BLaER1 (cell line): ENCODE measurements at regions not wholly inside any gene's neighbourhood (a gene's known extent, or its start where the extent isn't known, plus 50 kb on each side); places are given as distances from the start of the nearest gene placed in this dataset.
"Not testable (repeated sequence)": the region's sequence is repeated elsewhere in the genome, so short reads cannot be mapped to it uniquely, and the experiment has no call there.

Experiments used
- H3K27ac ChIP-seq: shearing (Covaris generic); formaldehyde crosslinking; 2 replicates; pipeline ENCODE4 v1.8.1; 2022
- H3K27me3 ChIP-seq: shearing (Covaris generic); formaldehyde crosslinking; 2 replicates; pipeline ENCODE4 v1.8.1; 2022
- H3K36me3 ChIP-seq: shearing (Covaris generic); formaldehyde crosslinking; 2 replicates; pipeline ENCODE4 v1.8.1; 2022
- H3K4me1 ChIP-seq: shearing (Covaris generic); formaldehyde crosslinking; 2 replicates; pipeline ENCODE4 v1.8.1; 2022
- H3K4me2 ChIP-seq: shearing (Covaris generic); formaldehyde crosslinking; 2 replicates; pipeline ENCODE4 v1.8.1; 2022
- H3K4me3 ChIP-seq: shearing (Covaris generic); formaldehyde crosslinking; 2 replicates; pipeline ENCODE4 v1.8.1; 2022
- H3K9ac ChIP-seq: shearing (Covaris generic); formaldehyde crosslinking; 2 replicates; pipeline ENCODE4 v1.8.1; 2022
- H3K9me3 ChIP-seq: shearing (Covaris generic); formaldehyde crosslinking; 2 replicates; pipeline ENCODE4 v1.8.1; 2022
- H4K20me1 ChIP-seq: shearing (Covaris generic); formaldehyde crosslinking; 2 replicates; pipeline ENCODE4 v1.8.1; 2022
- Cebpa-rat ChIP-seq: shearing (Covaris generic); IDR thresholded peaks from 2 replicates; pipeline ENCODE4 v1.8.1; 2022

- H3K9me3 ChIP-seq = no peaks in the 10 kb centered on the region
- peaks cover 17% of the 10 kb centered on the region for H3K4me1 ChIP-seq
- H3K36me3 ChIP-seq = no peaks in the 10 kb centered on the region
- H3K9ac ChIP-seq = no peak overlapping the region
- TF ChIP-seq Cebpa-rat = no peak
- no peak overlapping the region for H3K4me2 ChIP-seq
- H3K4me3 ChIP-seq = no peak overlapping the region
- no peaks in the 10 kb centered on the region for H3K27me3 ChIP-seq
- no peaks in the 10 kb centered on the region for H4K20me1 ChIP-seq
- H3K27ac ChIP-seq = no peak overlapping the region
Measured at GRCh38 chr5:36739751-36740221, 133.4 kb downstream of the SLC1A3 start.

- no peak overlapping the region for H3K27ac ChIP-seq
- no peak for TF ChIP-seq Cebpa-rat
- no peaks in the 10 kb centered on the region for H4K20me1 ChIP-seq
- H3K4me2 ChIP-seq = no peak overlapping the region
- H3K36me3 ChIP-seq = no peaks in the 10 kb centered on the region
- H3K9ac ChIP-seq = no peak overlapping the region
- peaks cover 21% of the 10 kb centered on the region for H3K4me1 ChIP-seq
- no peaks in the 10 kb centered on the region for H3K9me3 ChIP-seq
- no peak overlapping the region for H3K4me3 ChIP-seq
- peaks cover 4% of the 10 kb centered on the region; the same call in 1 of the 2 replicates for H3K27me3 ChIP-seq
Measured at GRCh38 chr5:36740259-36740898, 134.0 kb downstream of the SLC1A3 start.

GRCh38 chr5:36741128-36741527, 134.7 kb downstream of the SLC1A3 start:
- no peaks in the 10 kb centered on the region for H3K36me3 ChIP-seq
- H3K4me2 ChIP-seq = no peak overlapping the region
- no peak overlapping the region for H3K4me3 ChIP-seq
- no peaks in the 10 kb centered on the region for H3K9me3 ChIP-seq
- H4K20me1 ChIP-seq = no peaks in the 10 kb centered on the region
- H3K27me3 ChIP-seq = peaks cover 9% of the 10 kb centered on the region; the same call in 1 of the 2 replicates
- TF ChIP-seq Cebpa-rat = no peak
- H3K4me1 ChIP-seq = peaks cover 26% of the 10 kb centered on the region
- no peak overlapping the region for H3K9ac ChIP-seq
- no peak overlapping the region for H3K27ac ChIP-seq

- no peaks in the 10 kb centered on the region for H3K9me3 ChIP-seq
- no peak for TF ChIP-seq Cebpa-rat
- peak overlapping the region; percentile 67 for H3K4me3 ChIP-seq
- peak overlapping the region; percentile 71 for H3K9ac ChIP-seq
- peak overlapping the region; percentile 69 for H3K27ac ChIP-seq
- H3K4me1 ChIP-seq = peaks cover 26% of the 10 kb centered on the region
- H4K20me1 ChIP-seq = no peaks in the 10 kb centered on the region
- H3K36me3 ChIP-seq = no peaks in the 10 kb centered on the region
- peak overlapping the region; percentile 97 for H3K4me2 ChIP-seq
- H3K27me3 ChIP-seq = peaks cover 9% of the 10 kb centered on the region; the same call in 1 of the 2 replicates
Measured at GRCh38 chr5:36743891-36744772, 132.4 kb upstream of the NIPBL start.

- Histone ChIP-seq H3K27ac (peak overlapping the region; percentile 69), H3K4me3 (peak overlapping the region; percentile 67)
- no peak for TF ChIP-seq Cebpa-rat
Measured at GRCh38 chr5:36744773-36745589, 131.6 kb upstream of the NIPBL start.

GRCh38 chr5:36747794-36748193, 128.8 kb upstream of the NIPBL start:
- not testable (repeated sequence) for H3K27ac ChIP-seq, H3K36me3 ChIP-seq, H3K9ac ChIP-seq, H3K4me2 ChIP-seq, H3K4me3 ChIP-seq, H3K9me3 ChIP-seq, H4K20me1 ChIP-seq, H3K27me3 ChIP-seq
- peaks cover 26% of the 10 kb centered on the region for H3K4me1 ChIP-seq

More at GRCh38 chr5:36744773-36745589, 131.6 kb upstream of the NIPBL start:
- Histone ChIP-seq H3K36me3 (no peaks in the 10 kb centered on the region), H3K4me1 (peaks cover 26% of the 10 kb centered on the region), H3K9ac (peak overlapping the region; percentile 71), H3K27me3 (peaks cover 9% of the 10 kb centered on the region; the same call in 1 of the 2 replicates), H3K4me2 (peak overlapping the region; percentile 97), H4K20me1 (no peaks in the 10 kb centered on the region), H3K9me3 (no peaks in the 10 kb centered on the region)

GRCh38 chr5:36751886-36752285, 124.7 kb upstream of the NIPBL start:
- H3K4me2 ChIP-seq = no peak overlapping the region
- no peaks in the 10 kb centered on the region for H3K4me1 ChIP-seq
- no peaks in the 10 kb centered on the region for H3K27me3 ChIP-seq
- H3K36me3 ChIP-seq = no peaks in the 10 kb centered on the region
- H3K9ac ChIP-seq = no peak overlapping the region
- no peaks in the 10 kb centered on the region for H4K20me1 ChIP-seq
- H3K4me3 ChIP-seq = no peak overlapping the region
- H3K27ac ChIP-seq = no peak overlapping the region
- no peak for TF ChIP-seq Cebpa-rat
- no peaks in the 10 kb centered on the region for H3K9me3 ChIP-seq

- Histone ChIP-seq H3K36me3 (no peaks in the 10 kb centered on the region), H3K9me3 (no peaks in the 10 kb centered on the region), H3K4me2 (no peak overlapping the region), H3K27me3 (no peaks in the 10 kb centered on the region), H4K20me1 (no peaks in the 10 kb centered on the region), H3K4me1 (no peaks in the 10 kb centered on the region), H3K9ac (no peak overlapping the region), H3K4me3 (no peak overlapping the region), H3K27ac (no peak overlapping the region)
- no peak for TF ChIP-seq Cebpa-rat
Measured at GRCh38 chr5:36755342-36755741, 121.2 kb upstream of the NIPBL start.

- H3K27ac ChIP-seq = no peak overlapping the region
- no peaks in the 10 kb centered on the region for H4K20me1 ChIP-seq
- TF ChIP-seq Cebpa-rat = no peak
- no peaks in the 10 kb centered on the region for H3K27me3 ChIP-seq
- no peaks in the 10 kb centered on the region for H3K9me3 ChIP-seq
- H3K4me1 ChIP-seq = no peaks in the 10 kb centered on the region
- no peak overlapping the region for H3K4me2 ChIP-seq
- H3K9ac ChIP-seq = no peak overlapping the region
- H3K36me3 ChIP-seq = no peaks in the 10 kb centered on the region
- no peak overlapping the region for H3K4me3 ChIP-seq
Measured at GRCh38 chr5:36755920-36756488, 120.6 kb upstream of the NIPBL start.
